ENCODE measurements at regions not wholly inside any gene's neighbourhood (a gene's known extent, or its start where the extent isn't known, plus 50 kb on each side); places are given as distances from the start of the nearest gene placed in this dataset.

DNA sequence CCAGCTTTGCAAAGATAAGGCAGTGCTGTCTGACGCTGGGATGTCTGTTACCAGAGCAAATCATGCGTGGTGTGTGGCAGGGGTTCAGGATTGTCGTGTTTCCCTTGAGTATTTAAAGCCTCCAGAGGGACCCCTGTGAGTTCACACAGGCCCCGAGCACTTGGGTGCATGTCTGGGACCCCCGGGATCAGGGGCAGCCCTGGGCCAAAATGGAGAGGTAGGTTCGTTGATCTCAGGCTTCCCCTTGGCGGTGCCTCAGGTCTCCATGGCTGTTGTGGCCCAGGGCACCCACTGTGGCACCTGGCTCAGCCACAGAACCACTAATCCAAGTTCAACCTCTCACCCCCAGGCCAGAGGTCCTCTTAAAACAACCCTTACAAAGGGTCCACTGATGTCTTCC is 523.1 kb upstream of the DPP6 start:
- in situ Hi-C loops (cut with MboI; ENCODE audit: low sequenced_read_pairs, unreplicated experiment), result no loop called here
- TF ChIP-seq, protein P1, sequence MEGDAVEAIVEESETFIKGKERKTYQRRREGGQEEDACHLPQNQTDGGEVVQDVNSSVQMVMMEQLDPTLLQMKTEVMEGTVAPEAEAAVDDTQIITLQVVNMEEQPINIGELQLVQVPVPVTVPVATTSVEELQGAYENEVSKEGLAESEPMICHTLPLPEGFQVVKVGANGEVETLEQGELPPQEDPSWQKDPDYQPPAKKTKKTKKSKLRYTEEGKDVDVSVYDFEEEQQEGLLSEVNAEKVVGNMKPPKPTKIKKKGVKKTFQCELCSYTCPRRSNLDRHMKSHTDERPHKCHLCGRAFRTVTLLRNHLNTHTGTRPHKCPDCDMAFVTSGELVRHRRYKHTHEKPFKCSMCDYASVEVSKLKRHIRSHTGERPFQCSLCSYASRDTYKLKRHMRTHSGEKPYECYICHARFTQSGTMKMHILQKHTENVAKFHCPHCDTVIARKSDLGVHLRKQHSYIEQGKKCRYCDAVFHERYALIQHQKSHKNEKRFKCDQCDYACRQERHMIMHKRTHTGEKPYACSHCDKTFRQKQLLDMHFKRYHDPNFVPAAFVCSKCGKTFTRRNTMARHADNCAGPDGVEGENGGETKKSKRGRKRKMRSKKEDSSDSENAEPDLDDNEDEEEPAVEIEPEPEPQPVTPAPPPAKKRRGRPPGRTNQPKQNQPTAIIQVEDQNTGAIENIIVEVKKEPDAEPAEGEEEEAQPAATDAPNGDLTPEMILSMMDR (IDR thresholded peaks at IDR 0.05; ENCODE audit: borderline replicate concordance, control extremely low read depth, extremely low read depth, insufficient read depth, missing control alignments), result no peak
- no peak for DNase-seq (ENCODE audit: low spot score)

DNA sequence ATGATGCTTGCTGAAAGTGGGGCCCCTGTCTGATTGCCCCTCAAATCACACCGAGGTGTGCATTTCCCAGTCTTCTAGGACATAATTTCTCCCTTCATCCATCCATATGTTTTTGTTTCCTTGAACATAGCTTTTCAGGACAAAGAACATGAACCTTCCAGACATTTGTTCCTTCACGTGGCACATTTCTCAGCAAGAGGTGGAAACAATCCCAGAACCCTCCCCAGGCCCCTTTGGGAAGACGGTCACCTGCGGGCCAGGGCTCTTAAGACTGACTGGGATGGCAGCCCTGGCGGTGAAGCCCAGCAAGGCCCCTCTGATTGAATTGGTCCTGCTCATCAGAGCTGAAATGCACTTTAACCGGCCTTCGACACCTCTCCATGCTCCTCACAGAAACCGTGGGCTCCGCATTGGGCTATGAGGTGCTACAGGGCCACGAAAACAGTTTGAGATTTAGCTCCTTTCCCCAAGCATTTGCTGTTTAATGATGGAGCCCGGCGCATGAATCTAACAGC is 522.5 kb upstream of the DPP6 start:
- no peak for DNase-seq (ENCODE audit: low spot score)
- TF ChIP-seq, protein P1 (IDR thresholded peaks at IDR 0.05; ENCODE audit: borderline replicate concordance, control extremely low read depth, extremely low read depth, insufficient read depth, missing control alignments), result no peak
- in situ Hi-C loops (cut with MboI; ENCODE audit: low sequenced_read_pairs, unreplicated experiment), result no loop called here

DNA sequence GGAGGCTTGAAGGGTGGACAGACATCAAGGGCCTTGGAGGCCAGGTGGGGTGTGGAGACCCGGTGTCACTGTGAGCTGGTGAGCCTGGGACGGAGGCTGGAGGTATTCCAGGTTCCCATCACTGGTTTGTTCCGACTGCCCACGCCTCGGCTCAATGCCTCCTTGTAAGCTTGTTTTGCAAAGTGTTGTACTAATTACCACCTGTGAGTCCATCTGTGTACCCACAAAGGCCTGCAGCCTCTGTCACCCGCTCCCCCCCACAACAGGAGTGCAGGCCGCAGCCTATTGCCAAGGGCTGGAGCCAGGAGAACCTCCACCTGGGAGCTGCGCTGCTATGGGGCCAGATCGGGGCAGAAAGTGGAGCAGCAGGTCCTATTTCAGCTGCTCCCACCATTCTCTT is 521.8 kb upstream of the DPP6 start:
- no peak for DNase-seq (ENCODE audit: low spot score)
- in situ Hi-C loops (cut with MboI; ENCODE audit: low sequenced_read_pairs, unreplicated experiment), result no loop called here
- TF ChIP-seq, protein P1 (IDR thresholded peaks at IDR 0.05; ENCODE audit: borderline replicate concordance, control extremely low read depth, extremely low read depth, insufficient read depth, missing control alignments), result no peak

DNA sequence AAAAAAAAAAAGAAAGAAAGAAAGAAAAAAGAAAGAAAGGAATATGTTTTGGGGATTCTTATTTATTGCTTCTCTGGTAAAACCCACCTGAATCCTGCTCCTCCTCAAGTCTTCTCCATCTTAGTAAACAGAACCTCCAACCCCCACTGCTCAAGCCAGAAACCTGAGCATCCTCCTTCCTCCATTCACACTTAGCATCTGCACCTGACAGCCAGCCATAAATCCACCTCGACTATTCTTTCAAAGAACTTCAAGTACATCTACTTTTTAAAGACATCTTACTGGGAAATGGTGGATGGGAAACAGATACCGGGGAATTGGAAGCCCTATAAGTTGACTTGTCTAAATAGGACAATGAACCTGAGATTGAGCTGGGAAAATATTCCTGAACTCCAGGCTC is 519.9 kb upstream of the DPP6 start:
- in situ Hi-C loops (cut with MboI; ENCODE audit: low sequenced_read_pairs, unreplicated experiment), result no loop called here
- DNase-seq (ENCODE audit: low spot score), result no peak
- TF ChIP-seq, protein P1 (IDR thresholded peaks at IDR 0.05; ENCODE audit: borderline replicate concordance, control extremely low read depth, extremely low read depth, insufficient read depth, missing control alignments), result no peak

DNA sequence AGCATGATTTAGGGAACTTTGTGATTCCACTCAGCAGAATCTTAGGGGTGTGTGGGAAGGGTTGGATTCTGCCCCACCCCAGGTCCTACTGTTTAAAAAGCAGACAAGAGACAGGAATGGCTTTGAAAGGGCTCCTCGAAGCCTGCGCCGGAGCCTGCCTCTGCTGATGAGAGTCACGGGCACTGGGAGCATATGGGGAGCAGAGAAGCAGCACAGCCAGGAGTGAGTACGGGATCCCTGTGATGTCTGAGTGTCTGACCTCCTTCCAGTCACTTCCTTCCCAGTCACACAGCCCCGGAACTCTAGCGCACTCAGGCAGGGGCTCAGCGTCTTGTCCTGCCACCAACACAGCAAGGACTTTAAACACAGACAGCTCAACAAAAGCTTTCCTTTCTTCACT is 514.9 kb upstream of the DPP6 start:
- in situ Hi-C loops (cut with MboI; ENCODE audit: low sequenced_read_pairs, unreplicated experiment), result no loop called here
- TF ChIP-seq, protein P1 (IDR thresholded peaks at IDR 0.05; ENCODE audit: borderline replicate concordance, control extremely low read depth, extremely low read depth, insufficient read depth, missing control alignments), result no peak
- no peak for DNase-seq (ENCODE audit: low spot score)

DNA sequence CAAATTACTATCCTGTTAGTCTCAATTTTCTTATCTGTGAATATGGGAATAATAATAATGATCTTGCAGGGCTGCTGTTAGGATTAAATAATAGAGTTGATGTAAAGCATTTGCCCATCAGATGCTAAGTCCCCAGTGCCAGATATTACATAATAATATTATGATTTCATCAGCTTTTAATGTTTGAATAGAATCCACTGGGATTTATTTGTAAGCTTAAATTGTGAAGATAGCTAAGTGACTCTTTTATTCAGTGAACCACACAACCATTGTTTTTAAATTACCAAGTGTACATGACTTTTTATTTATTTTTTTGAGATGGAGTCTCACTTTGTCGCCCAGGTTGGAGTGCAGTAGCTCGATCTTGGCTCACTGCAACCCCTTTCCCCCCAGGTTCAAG is 510.3 kb upstream of the DPP6 start:
- no peak for DNase-seq (ENCODE audit: low spot score)
- in situ Hi-C loops (cut with MboI; ENCODE audit: low sequenced_read_pairs, unreplicated experiment), result no loop called here
- TF ChIP-seq, protein P1 (IDR thresholded peaks at IDR 0.05; ENCODE audit: borderline replicate concordance, control extremely low read depth, extremely low read depth, insufficient read depth, missing control alignments), result no peak

DNA sequence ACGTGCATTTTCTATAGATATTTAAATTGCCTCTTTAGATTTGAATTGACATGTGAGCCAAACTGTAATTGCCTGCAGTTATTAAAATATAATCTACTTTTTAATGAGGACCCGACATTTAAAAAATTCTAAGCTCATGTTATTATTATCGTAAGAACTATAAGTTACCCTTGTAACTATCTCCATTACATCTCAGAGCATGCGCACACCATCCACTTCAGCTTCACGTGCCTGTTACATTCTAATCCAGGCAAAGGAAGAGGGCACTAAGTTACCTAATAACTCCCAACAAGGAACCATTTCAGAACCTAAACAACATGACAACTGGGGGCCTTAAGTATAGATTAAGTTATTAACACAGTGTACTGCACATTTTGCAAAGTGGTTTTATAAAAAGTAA is 509.0 kb upstream of the DPP6 start:
- DNase-seq (ENCODE audit: low spot score), result no peak
- in situ Hi-C loops (cut with MboI; ENCODE audit: low sequenced_read_pairs, unreplicated experiment), result no loop called here
- TF ChIP-seq, protein P1 (IDR thresholded peaks at IDR 0.05; ENCODE audit: borderline replicate concordance, control extremely low read depth, extremely low read depth, insufficient read depth, missing control alignments), result no peak
